ENCODE measurements at regions not wholly inside any gene's neighbourhood (a gene's known extent, or its start where the extent isn't known, plus 50 kb on each side); places are given as distances from the start of the nearest gene placed in this dataset.
"Not testable (repeated sequence)": the region's sequence is repeated elsewhere in the genome, so short reads cannot be mapped to it uniquely, and the experiment has no call there.

DNA sequence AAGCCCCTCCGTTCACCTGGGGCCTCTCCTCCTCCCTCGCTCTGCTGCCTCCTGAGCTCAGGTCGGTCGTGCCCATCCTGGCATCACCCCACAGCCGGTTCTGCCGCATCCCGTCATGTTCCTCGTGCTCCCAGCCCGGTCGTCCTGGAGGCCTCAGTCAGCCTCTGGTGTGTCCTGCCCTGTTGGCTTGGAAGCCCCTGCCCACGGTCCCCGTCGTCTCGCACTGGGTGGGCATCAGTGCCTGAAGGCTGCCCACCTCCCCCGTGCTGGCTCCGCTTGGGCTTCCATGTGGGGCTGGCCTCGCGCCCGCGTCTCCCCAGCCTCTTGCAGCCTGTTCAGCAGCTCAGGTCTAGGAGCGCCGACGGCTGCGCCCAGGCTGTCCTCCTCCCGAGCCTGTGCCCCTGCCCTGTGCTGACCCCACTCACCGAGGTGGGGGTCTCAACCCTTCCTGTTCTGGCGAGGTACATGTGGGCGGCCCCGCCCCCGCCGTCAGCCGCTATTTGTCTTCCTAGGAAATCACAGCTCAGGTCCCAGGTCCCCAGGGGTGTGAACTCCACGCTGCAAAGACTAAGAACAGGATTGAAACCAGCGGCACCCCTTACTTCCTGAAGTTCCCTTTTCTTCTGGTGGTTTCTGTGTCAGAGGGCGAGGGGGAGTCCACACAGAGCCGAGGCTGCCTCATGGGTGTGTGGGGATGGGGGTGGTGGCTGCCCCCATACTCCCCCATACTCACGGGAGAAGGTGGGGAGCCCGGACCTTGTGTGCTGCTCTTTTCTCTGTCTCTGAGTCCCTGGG is 102.9 kb downstream of the TMEM121 start:
- intact Hi-C loops (cut with DNase I); DNase-seq (ENCODE audit: extremely low spot score in 2 of 2); H3K4me1 ChIP-seq; H3K27ac ChIP-seq; H3K36me3 ChIP-seq; H3K4me3 ChIP-seq; H3K9me3 ChIP-seq; H3K27me3 ChIP-seq: not testable (repeated sequence)

GRCh38 chr14:105629886-105630215 is 103.5 kb downstream of the TMEM121 start:
- intact Hi-C loops (cut with DNase I), result no loop called here
- Histone ChIP-seq H3K4me1 (no peaks in the 10 kb centered on the region), H3K4me3 (no peak overlapping the region), H3K27me3 (no peaks in the 10 kb centered on the region), H3K9me3 (no peaks in the 10 kb centered on the region), H3K27ac (no peak overlapping the region), H3K36me3 (no peaks in the 10 kb centered on the region)
- DNase-seq (ENCODE audit: extremely low spot score in 2 of 2), result no peak
- TF ChIP-seq POLR2AphosphoS5 (IDR thresholded peaks at IDR 0.05; ENCODE audit: insufficient read depth in 1 of 2, low read depth in 1 of 2) (no peak), POLR2A (IDR thresholded peaks at IDR 0.05) (no peak)
- TF ChIP-seq, protein P1, sequence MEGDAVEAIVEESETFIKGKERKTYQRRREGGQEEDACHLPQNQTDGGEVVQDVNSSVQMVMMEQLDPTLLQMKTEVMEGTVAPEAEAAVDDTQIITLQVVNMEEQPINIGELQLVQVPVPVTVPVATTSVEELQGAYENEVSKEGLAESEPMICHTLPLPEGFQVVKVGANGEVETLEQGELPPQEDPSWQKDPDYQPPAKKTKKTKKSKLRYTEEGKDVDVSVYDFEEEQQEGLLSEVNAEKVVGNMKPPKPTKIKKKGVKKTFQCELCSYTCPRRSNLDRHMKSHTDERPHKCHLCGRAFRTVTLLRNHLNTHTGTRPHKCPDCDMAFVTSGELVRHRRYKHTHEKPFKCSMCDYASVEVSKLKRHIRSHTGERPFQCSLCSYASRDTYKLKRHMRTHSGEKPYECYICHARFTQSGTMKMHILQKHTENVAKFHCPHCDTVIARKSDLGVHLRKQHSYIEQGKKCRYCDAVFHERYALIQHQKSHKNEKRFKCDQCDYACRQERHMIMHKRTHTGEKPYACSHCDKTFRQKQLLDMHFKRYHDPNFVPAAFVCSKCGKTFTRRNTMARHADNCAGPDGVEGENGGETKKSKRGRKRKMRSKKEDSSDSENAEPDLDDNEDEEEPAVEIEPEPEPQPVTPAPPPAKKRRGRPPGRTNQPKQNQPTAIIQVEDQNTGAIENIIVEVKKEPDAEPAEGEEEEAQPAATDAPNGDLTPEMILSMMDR (IDR thresholded peaks at IDR 0.05), result no peak

- H3K27ac ChIP-seq; H3K4me1 ChIP-seq; H3K9me3 ChIP-seq; DNase-seq (ENCODE audit: extremely low spot score in 2 of 2); intact Hi-C loops (cut with DNase I); H3K27me3 ChIP-seq; H3K36me3 ChIP-seq; H3K4me3 ChIP-seq: not testable (repeated sequence)
Observed at GRCh38 chr14:105630293-105630934, 104.0 kb downstream of the TMEM121 start.

GRCh38 chr14:105630935-105631779 is 104.8 kb downstream of the TMEM121 start:
- H3K9me3 ChIP-seq; DNase-seq (ENCODE audit: extremely low spot score in 2 of 2); H3K27ac ChIP-seq; H3K4me3 ChIP-seq; H3K27me3 ChIP-seq; intact Hi-C loops (cut with DNase I); H3K36me3 ChIP-seq; H3K4me1 ChIP-seq: not testable (repeated sequence)

GRCh38 chr14:105632010-105632409 is 105.6 kb downstream of the TMEM121 start:
- H3K4me1 ChIP-seq, result no peaks in the 10 kb centered on the region
- no peak overlapping the region for H3K27ac ChIP-seq
- H3K36me3 ChIP-seq, result no peaks in the 10 kb centered on the region
- H3K9me3 ChIP-seq, result no peaks in the 10 kb centered on the region
- H3K27me3 ChIP-seq, result no peaks in the 10 kb centered on the region
- no peak overlapping the region for H3K4me3 ChIP-seq
- intact Hi-C loops (cut with DNase I), result no loop called here
- TF ChIP-seq POLR2AphosphoS5 (IDR thresholded peaks at IDR 0.05; ENCODE audit: insufficient read depth in 1 of 2, low read depth in 1 of 2) (no peak), POLR2A (IDR thresholded peaks at IDR 0.05) (no peak)
- TF ChIP-seq, protein P1 (IDR thresholded peaks at IDR 0.05), result no peak
- DNase-seq (ENCODE audit: extremely low spot score in 2 of 2), result no peak

- H3K36me3 ChIP-seq; H3K27ac ChIP-seq; H3K4me3 ChIP-seq; intact Hi-C loops (cut with DNase I); DNase-seq (ENCODE audit: extremely low spot score in 2 of 2); H3K4me1 ChIP-seq; H3K27me3 ChIP-seq; H3K9me3 ChIP-seq: not testable (repeated sequence)
Observed at GRCh38 chr14:105633596-105633995, 107.2 kb downstream of the TMEM121 start.

GRCh38 chr14:105635560-105635959 is 109.2 kb downstream of the TMEM121 start:
- no peak for TF ChIP-seq POLR2A (IDR thresholded peaks at IDR 0.05)
- TF ChIP-seq, protein P1 (IDR thresholded peaks at IDR 0.05), result no peak
- no peak for TF ChIP-seq POLR2AphosphoS5 (IDR thresholded peaks at IDR 0.05; ENCODE audit: insufficient read depth in 1 of 2, low read depth in 1 of 2)
- Histone ChIP-seq H3K4me1 (no peaks in the 10 kb centered on the region), H3K4me3 (no peak overlapping the region), H3K9me3 (no peaks in the 10 kb centered on the region), H3K36me3 (no peaks in the 10 kb centered on the region), H3K27ac (no peak overlapping the region), H3K27me3 (no peaks in the 10 kb centered on the region)
- no peak for DNase-seq (ENCODE audit: extremely low spot score in 2 of 2)
- intact Hi-C loops (cut with DNase I), result no loop called here

DNA sequence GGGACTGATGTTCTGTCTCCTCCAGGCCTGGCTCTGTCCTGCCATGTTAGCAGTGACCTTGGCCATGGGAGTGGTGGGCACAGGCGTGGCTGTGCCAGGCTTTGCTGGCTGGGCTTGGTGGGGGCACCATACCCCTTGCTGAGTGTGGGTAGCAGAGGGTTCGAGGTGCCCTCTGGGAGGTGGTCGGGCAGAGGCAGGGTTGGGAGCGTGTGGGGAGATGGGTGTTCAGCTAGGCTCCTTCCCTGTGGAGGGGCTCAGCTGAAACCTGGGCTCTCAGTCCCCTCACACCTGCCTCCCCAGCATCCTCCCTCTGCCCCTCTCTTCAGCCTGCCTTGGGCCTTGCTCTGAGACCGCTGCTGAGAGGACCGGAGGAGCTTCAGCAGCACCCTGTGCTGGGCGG is 109.6 kb downstream of the TMEM121 start:
- H3K4me3 ChIP-seq; H3K27me3 ChIP-seq; H3K9me3 ChIP-seq; intact Hi-C loops (cut with DNase I); DNase-seq (ENCODE audit: extremely low spot score in 2 of 2); H3K4me1 ChIP-seq; H3K36me3 ChIP-seq; H3K27ac ChIP-seq: not testable (repeated sequence)
